D721Med (cell line): ENCODE measurements at regions not wholly inside any gene's neighbourhood (a gene's known extent, or its start where the extent isn't known, plus 50 kb on each side); places are given as distances from the start of the nearest gene placed in this dataset.

Experiments used
- DNase-seq: peaks from one replicate; pipeline ENCODE4 v3.0.0; 2011; ENCODE audit warnings: low spot score; ENCODE audit not compliant: insufficient read length
- FAIRE-seq: peaks from 2 replicates; lab custom pipeline; 2011; peaks lifted over from hg19 to GRCh38; lab: Jason Lieb, UNC
- CTCF ChIP-seq: IDR thresholded peaks from 2 replicates; pipeline ENCODE4 v1.5.1; 2012; ENCODE audit warnings: mild to moderate bottlenecking, control low read depth; ENCODE audit not compliant: insufficient read depth; ENCODE audit errors: missing control alignments

- no peak for TF ChIP-seq CTCF
- no peak for DNase-seq
- no peak for FAIRE-seq
These were observed 50.0 kb upstream of the INSIG1 start for GRCh38 chr7:155247479-155248365.
